ENCODE measurements at regions not wholly inside any gene's neighbourhood (a gene's known extent, or its start where the extent isn't known, plus 50 kb on each side); places are given as distances from the start of the nearest gene placed in this dataset.
"Not testable (repeated sequence)": the region's sequence is repeated elsewhere in the genome, so short reads cannot be mapped to it uniquely, and the experiment has no call there.

DNA sequence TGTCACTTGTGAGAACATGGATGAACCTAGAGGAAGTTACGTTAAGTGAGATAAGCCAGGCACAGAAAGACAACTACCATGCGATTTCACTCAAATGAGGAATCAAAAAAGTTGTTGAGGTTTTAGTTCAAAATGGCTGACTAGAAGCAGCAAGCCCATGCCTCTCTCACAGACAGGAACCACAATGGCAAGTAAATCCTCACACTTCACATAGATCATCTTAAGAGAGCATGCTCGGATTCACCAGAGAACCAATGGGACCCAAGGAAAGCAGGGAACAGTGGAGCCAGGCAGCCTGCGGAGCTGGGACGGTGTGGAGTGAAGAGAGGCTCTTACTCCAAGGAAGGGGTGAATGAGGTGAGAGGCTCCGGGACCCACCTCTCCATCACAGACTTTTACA, 581.0 kb downstream of the UQCRFS1 start:
- ChIA-PET POLR2A (no interaction called here), CTCF (no interaction called here)
- no peak overlapping the region for H3K4me3 Mint-ChIP-seq (ENCODE audit: unreplicated experiment)
- no peaks in the 10 kb centered on the region for H3K36me3 Mint-ChIP-seq (ENCODE audit: insufficient read depth, unreplicated experiment)
- no TSS peak for BruUV-seq (replicated peaks)
- no peak overlapping the region for H3K27ac Mint-ChIP-seq (ENCODE audit: low read depth, unreplicated experiment)
- TF ChIP-seq, protein P1, sequence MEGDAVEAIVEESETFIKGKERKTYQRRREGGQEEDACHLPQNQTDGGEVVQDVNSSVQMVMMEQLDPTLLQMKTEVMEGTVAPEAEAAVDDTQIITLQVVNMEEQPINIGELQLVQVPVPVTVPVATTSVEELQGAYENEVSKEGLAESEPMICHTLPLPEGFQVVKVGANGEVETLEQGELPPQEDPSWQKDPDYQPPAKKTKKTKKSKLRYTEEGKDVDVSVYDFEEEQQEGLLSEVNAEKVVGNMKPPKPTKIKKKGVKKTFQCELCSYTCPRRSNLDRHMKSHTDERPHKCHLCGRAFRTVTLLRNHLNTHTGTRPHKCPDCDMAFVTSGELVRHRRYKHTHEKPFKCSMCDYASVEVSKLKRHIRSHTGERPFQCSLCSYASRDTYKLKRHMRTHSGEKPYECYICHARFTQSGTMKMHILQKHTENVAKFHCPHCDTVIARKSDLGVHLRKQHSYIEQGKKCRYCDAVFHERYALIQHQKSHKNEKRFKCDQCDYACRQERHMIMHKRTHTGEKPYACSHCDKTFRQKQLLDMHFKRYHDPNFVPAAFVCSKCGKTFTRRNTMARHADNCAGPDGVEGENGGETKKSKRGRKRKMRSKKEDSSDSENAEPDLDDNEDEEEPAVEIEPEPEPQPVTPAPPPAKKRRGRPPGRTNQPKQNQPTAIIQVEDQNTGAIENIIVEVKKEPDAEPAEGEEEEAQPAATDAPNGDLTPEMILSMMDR (IDR thresholded peaks at IDR 0.05; ENCODE audit: unreplicated experiment) = no peak
- peaks cover 49% of the 10 kb centered on the region for H3K9me3 Mint-ChIP-seq (ENCODE audit: unreplicated experiment)
- no peak for DNase-seq (ENCODE audit: unreplicated experiment)
- no peaks in the 10 kb centered on the region for H3K4me1 Mint-ChIP-seq (ENCODE audit: insufficient read depth, unreplicated experiment)
- intact Hi-C loops (cut with micrococcal nuclease) = loop anchor here (5.0 kb wide), 1 partner anchor 165 kb away; no protein-coding TSS in a partner anchor
- no peaks in the 10 kb centered on the region for H3K27me3 Mint-ChIP-seq (ENCODE audit: insufficient read depth, unreplicated experiment)

DNA sequence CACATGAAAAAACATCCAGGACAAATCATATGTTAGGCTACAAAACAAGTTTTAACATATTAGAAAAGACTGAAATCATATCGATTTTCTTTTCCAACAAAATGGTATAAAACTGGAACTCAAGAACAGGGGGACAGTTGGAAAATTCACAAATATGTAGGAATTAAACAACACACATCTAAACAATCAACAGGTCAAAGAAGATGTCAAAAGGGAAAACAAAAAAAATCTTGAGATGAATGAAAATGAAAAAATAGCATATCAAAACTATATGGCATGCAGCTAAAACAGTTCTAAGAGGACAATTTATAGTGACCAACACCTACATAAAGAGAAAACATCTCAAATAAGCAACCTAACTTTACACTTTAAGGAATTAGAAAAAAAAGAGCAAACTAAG, 585.3 kb downstream of the UQCRFS1 start:
- TF ChIP-seq, protein P1 (IDR thresholded peaks at IDR 0.05; ENCODE audit: unreplicated experiment) = no peak
- Mint-ChIP-seq H3K4me1 (ENCODE audit: insufficient read depth, unreplicated experiment) (no peaks in the 10 kb centered on the region), H3K27ac (ENCODE audit: low read depth, unreplicated experiment) (no peak overlapping the region), H3K36me3 (ENCODE audit: insufficient read depth, unreplicated experiment) (no peaks in the 10 kb centered on the region), H3K27me3 (ENCODE audit: insufficient read depth, unreplicated experiment) (no peaks in the 10 kb centered on the region), H3K9me3 (ENCODE audit: unreplicated experiment) (peaks cover 64% of the 10 kb centered on the region), H3K4me3 (ENCODE audit: unreplicated experiment) (no peak overlapping the region)
- intact Hi-C loops (cut with micrococcal nuclease) = no loop called here
- CTCF ChIA-PET = no interaction called here
- no TSS peak for BruUV-seq (replicated peaks)
- POLR2A ChIA-PET = no interaction called here
- DNase-seq (ENCODE audit: unreplicated experiment) = no peak

DNA sequence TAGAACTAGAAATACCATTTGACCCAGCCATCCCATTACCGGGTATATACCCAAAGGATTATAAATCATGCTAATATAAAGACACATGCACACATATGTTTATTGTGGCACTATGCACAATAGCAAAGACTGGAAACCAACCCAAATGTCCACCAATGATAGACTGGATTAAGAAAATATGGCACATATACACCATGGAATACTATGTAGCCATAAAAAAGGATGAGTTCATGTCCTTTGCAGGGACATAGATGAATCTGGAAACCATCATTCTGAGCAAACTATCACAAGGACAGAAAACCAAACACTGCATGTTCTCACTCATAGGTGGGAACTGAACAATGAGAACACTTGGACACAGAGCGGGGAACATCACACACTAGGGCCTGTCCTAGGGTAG, 586.5 kb downstream of the UQCRFS1 start:
- BruUV-seq (replicated peaks); CTCF ChIA-PET; POLR2A ChIA-PET; H3K27ac Mint-ChIP-seq (ENCODE audit: low read depth, unreplicated experiment); DNase-seq (ENCODE audit: unreplicated experiment); intact Hi-C loops (cut with micrococcal nuclease); H3K4me1 Mint-ChIP-seq (ENCODE audit: insufficient read depth, unreplicated experiment); H3K36me3 Mint-ChIP-seq (ENCODE audit: insufficient read depth, unreplicated experiment); H3K27me3 Mint-ChIP-seq (ENCODE audit: insufficient read depth, unreplicated experiment); H3K4me3 Mint-ChIP-seq (ENCODE audit: unreplicated experiment): not testable (repeated sequence)
- H3K9me3 Mint-ChIP-seq (ENCODE audit: unreplicated experiment) = peaks cover 67% of the 10 kb centered on the region

DNA sequence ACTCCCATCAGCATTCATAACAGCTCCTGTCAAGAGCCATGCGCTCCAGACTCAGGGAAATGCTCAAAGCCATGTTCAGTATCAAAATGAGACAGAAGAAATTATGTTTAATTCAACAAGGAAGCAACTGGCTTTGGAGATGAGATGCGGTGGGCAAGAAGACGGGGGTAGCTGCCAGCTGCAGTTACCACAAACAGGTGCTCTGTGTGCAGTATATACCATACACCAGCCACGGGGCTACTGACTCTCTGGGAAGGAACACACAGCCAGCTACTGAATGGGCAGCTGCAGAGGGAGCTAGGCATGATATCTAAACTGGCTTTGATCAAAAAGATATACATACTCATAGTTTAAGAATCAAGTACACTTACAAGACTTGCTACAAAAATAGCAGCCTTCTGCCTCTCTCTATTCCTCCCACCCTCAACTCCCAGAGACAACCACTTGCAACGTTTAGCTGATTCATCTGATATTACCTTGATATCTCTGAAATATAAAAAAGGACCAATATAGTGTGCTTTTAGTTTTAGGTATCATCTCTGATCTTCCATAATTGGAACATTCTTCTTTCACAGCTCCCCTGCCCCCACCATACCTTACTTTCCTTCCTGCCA, 593.0 kb downstream of the UQCRFS1 start:
- intact Hi-C loops (cut with micrococcal nuclease) = no loop called here
- Mint-ChIP-seq H3K27ac (ENCODE audit: low read depth, unreplicated experiment) (no peak overlapping the region), H3K9me3 (ENCODE audit: unreplicated experiment) (peaks cover 57% of the 10 kb centered on the region), H3K27me3 (ENCODE audit: insufficient read depth, unreplicated experiment) (no peaks in the 10 kb centered on the region), H3K4me3 (ENCODE audit: unreplicated experiment) (no peak overlapping the region), H3K36me3 (ENCODE audit: insufficient read depth, unreplicated experiment) (no peaks in the 10 kb centered on the region), H3K4me1 (ENCODE audit: insufficient read depth, unreplicated experiment) (no peaks in the 10 kb centered on the region)
- BruUV-seq (replicated peaks) = no TSS peak
- CTCF ChIA-PET = interaction anchor here (0.5 kb wide), 1 partner anchor 26 kb away, joined by 3 read pairs; no protein-coding TSS in a partner anchor
- TF ChIP-seq, protein P1 (IDR thresholded peaks at IDR 0.05; ENCODE audit: unreplicated experiment) = no peak
- POLR2A ChIA-PET = no interaction called here
- no peak for DNase-seq (ENCODE audit: unreplicated experiment)

DNA sequence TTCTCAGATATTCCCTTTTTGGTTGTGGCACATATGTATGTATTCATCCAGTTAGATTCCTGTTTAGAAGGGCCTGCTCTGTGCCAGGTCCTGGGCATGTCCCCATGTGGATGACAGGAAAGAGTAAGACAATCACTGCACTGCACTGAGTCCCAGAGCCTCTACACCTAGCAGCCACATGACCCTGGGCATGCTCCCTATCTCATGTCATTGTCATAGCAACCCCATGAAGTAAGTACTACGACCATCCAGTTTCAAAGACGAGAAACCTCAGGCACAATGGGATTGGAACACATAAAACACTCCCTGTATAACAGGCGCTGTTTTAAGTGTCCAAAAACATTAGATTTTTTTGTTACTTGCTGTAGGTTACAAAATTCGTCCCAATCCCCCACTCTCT, 594.4 kb downstream of the UQCRFS1 start:
- no peaks in the 10 kb centered on the region for H3K27me3 Mint-ChIP-seq (ENCODE audit: insufficient read depth, unreplicated experiment)
- intact Hi-C loops (cut with micrococcal nuclease) = no loop called here
- H3K9me3 Mint-ChIP-seq (ENCODE audit: unreplicated experiment) = peaks cover 56% of the 10 kb centered on the region
- CTCF ChIA-PET = no interaction called here
- H3K36me3 Mint-ChIP-seq (ENCODE audit: insufficient read depth, unreplicated experiment) = no peaks in the 10 kb centered on the region
- POLR2A ChIA-PET = no interaction called here
- no peak overlapping the region for H3K27ac Mint-ChIP-seq (ENCODE audit: low read depth, unreplicated experiment)
- no peak for DNase-seq (ENCODE audit: unreplicated experiment)
- no peak overlapping the region for H3K4me3 Mint-ChIP-seq (ENCODE audit: unreplicated experiment)
- TF ChIP-seq, protein P1 (IDR thresholded peaks at IDR 0.05; ENCODE audit: unreplicated experiment) = no peak
- no TSS peak for BruUV-seq (replicated peaks)
- H3K4me1 Mint-ChIP-seq (ENCODE audit: insufficient read depth, unreplicated experiment) = no peaks in the 10 kb centered on the region
